Lung (tissue), 11 donors: ENCODE measurements at regions not wholly inside any gene's neighbourhood (a gene's known extent, or its start where the extent isn't known, plus 50 kb on each side); places are given as distances from the start of the nearest gene placed in this dataset.

Source experiments
- ATAC-seq: fragments of 200-7000 bp; cut with Tn5 transposase; one replicate; pipeline ENCODE4 v1.9.1; 2020; ENCODE audit warnings: moderate number of reproducible peaks; ENCODE audit not compliant: insufficient read depth, low FRiP score
- DNase-seq, 3 donors: peaks; one replicate each; pipeline ENCODE4 v3.0.0-alpha.2; 2013 to 2017
- H3K27ac ChIP-seq, 2 donors: one replicate each; pipeline ENCODE4 v1.5.1; 2013; ENCODE audit warnings: mild to moderate bottlenecking in 2 of 2, moderate library complexity in 2 of 2, control low read depth in 1 of 2, inconsistent platforms in 1 of 2, low read depth in 1 of 2, low read length in 1 of 2
- H3K27me3 ChIP-seq, 3 donors: one replicate each; pipeline ENCODE4 v1.5.1; 2013; ENCODE audit warnings: low read length in 2 of 3; ENCODE audit not compliant: control insufficient read depth in 3 of 3, insufficient read depth in 3 of 3
- H3K36me3 ChIP-seq, 4 donors: one replicate each; pipeline ENCODE4 v1.5.1; 2013; ENCODE audit warnings: low read length in 4 of 4, mild to moderate bottlenecking in 1 of 4, moderate library complexity in 1 of 4; ENCODE audit not compliant: control insufficient read depth in 4 of 4, insufficient read depth in 4 of 4
- H3K4me1 ChIP-seq, 5 donors: one replicate each; pipeline ENCODE4 v1.5.1; 2013; ENCODE audit warnings: low read length in 5 of 5, mild to moderate bottlenecking in 2 of 5, moderate library complexity in 1 of 5; ENCODE audit not compliant: control insufficient read depth in 5 of 5, insufficient read depth in 5 of 5
- H3K4me3 ChIP-seq: one replicate; pipeline ENCODE4 v1.5.1; 2013; ENCODE audit warnings: mild to moderate bottlenecking, control low read depth, moderate library complexity
- H3K9ac ChIP-seq, 2 donors: one replicate each; pipeline ENCODE4 v1.5.1; 2013; ENCODE audit warnings: low read length in 2 of 2, control low read depth in 1 of 2; ENCODE audit not compliant: insufficient read depth in 1 of 2
- H3K9me3 ChIP-seq, 4 donors: one replicate each; pipeline ENCODE4 v1.5.1; 2013; ENCODE audit warnings: low read length in 3 of 4, mild to moderate bottlenecking in 1 of 4, moderate library complexity in 1 of 4; ENCODE audit not compliant: control insufficient read depth in 4 of 4, insufficient read depth in 3 of 4
- CTCF ChIP-seq: IDR thresholded peaks from 2 replicates; pipeline ENCODE4 v1.5.1; 2012; ENCODE audit warnings: mild to moderate bottlenecking; ENCODE audit errors: control extremely low read depth, extremely low read depth
- WGBS, 2 donors: extraction: QIAGEN DNeasy Blood & Tissue Kit; methylation state at CpG; one replicate each; pipeline ENCODE4 v1.1.7; 2013; 5-methylcytosine and 5-hydroxymethylcytosine counted together
- donor health status: control.
- donor health status: control.
- donor health status: Bipolar disorder and iron deficiency.
- donor health status: healthy.
- donor health status: DM: yes; HTN: yes; CAD: no.

- TF ChIP-seq CTCF = no peak
- Histone ChIP-seq H3K36me3 (no peaks in the 10 kb centered on the region), H3K4me1 (no peaks in the 10 kb centered on the region), H3K27me3 (no peaks in the 10 kb centered on the region), H3K9ac (no peak overlapping the region), H3K4me3 (no peak overlapping the region), H3K27ac (no peak overlapping the region), H3K9me3 (no peaks in the 10 kb centered on the region)
- DNase-seq (no peak), ATAC-seq (no peak)
- 74 to 85% methylated on average over 5 of the region's 5 CpGs for WGBS, 2 donors
Measured at GRCh38 chr4:137455647-137456321, 76.5 kb downstream of the PCDH18 start.

- no peak for ATAC-seq
- no peaks in the 10 kb centered on the region for H3K36me3 ChIP-seq
- no peak overlapping the region for H3K9ac ChIP-seq
- no peak overlapping the region for H3K27ac ChIP-seq
- no peaks in the 10 kb centered on the region for H3K27me3 ChIP-seq
- no peak overlapping the region for H3K4me3 ChIP-seq
- TF ChIP-seq CTCF = no peak
- no peaks in the 10 kb centered on the region for H3K9me3 ChIP-seq
- DNase-seq = no peak
- H3K4me1 ChIP-seq = no peaks in the 10 kb centered on the region
Measured at GRCh38 chr4:137454767-137455166, 77.5 kb downstream of the PCDH18 start.

- Histone ChIP-seq H3K4me3 (no peak overlapping the region), H3K36me3 (no peaks in the 10 kb centered on the region), H3K4me1 (no peaks in the 10 kb centered on the region), H3K27me3 (no peaks in the 10 kb centered on the region), H3K27ac (no peak overlapping the region), H3K9me3 (no peaks in the 10 kb centered on the region), H3K9ac (no peak overlapping the region)
- no peak for TF ChIP-seq CTCF
- no peak for ATAC-seq
- 88 to 89% methylated on average over 1 of the region's 1 CpG for WGBS, 2 donors
- no peak for DNase-seq
Measured at GRCh38 chr4:137452799-137453198, 79.5 kb downstream of the PCDH18 start.
